Parathyroid adenoma (tissue), 2 donors: ENCODE measurements at regions not wholly inside any gene's neighbourhood (a gene's known extent, or its start where the extent isn't known, plus 50 kb on each side); places are given as distances from the start of the nearest gene placed in this dataset.

ENCODE experiments used
- H2AFZ ChIP-seq: fragments of 300-600 bp; sonication (generic); one replicate; pipeline ENCODE4 v1.7.0; 2017; ENCODE audit warnings: antibody characterized with exemption, mild to moderate bottlenecking
- H3K27ac ChIP-seq: fragments of 300-600 bp; sonication (generic); one replicate; pipeline ENCODE4 v1.7.0; 2017
- H3K27me3 ChIP-seq: fragments of 300-600 bp; sonication (generic); one replicate; pipeline ENCODE4 v1.7.0; 2017; ENCODE audit warnings: low read length; ENCODE audit not compliant: control insufficient read depth, insufficient read depth
- H3K36me3 ChIP-seq: fragments of 300-600 bp; sonication (generic); one replicate; pipeline ENCODE4 v1.7.0; 2017; ENCODE audit warnings: low read length; ENCODE audit not compliant: control insufficient read depth, insufficient read depth
- H3K4me1 ChIP-seq: fragments of 300-600 bp; sonication (generic); one replicate; pipeline ENCODE4 v1.7.0; 2017; ENCODE audit warnings: control low read depth
- H3K4me2 ChIP-seq: fragments of 300-600 bp; sonication (generic); one replicate; pipeline ENCODE4 v1.7.0; 2017; ENCODE audit warnings: low read length
- H3K4me3 ChIP-seq: fragments of 300-600 bp; sonication (generic); one replicate; pipeline ENCODE4 v1.7.0; 2017; ENCODE audit warnings: low read depth, low read length
- H3K79me2 ChIP-seq: fragments of 300-600 bp; sonication (generic); one replicate; pipeline ENCODE4 v1.7.0; 2017; ENCODE audit warnings: control low read depth
- H3K9ac ChIP-seq: fragments of 300-600 bp; sonication (generic); one replicate; pipeline ENCODE4 v1.7.0; 2017; ENCODE audit warnings: mild to moderate bottlenecking
- H3K9me3 ChIP-seq: fragments of 300-600 bp; sonication (generic); one replicate; pipeline ENCODE4 v1.7.0; 2017; ENCODE audit warnings: low read length; ENCODE audit not compliant: control insufficient read depth
- CTCF ChIP-seq: fragments of 300-600 bp; sonication (generic); IDR thresholded peaks from one replicate; pipeline ENCODE4 v1.7.0; 2017; ENCODE audit warnings: antibody characterized with exemption, mild to moderate bottlenecking
- donor health status: primary hyperparathyroidism.

DNA sequence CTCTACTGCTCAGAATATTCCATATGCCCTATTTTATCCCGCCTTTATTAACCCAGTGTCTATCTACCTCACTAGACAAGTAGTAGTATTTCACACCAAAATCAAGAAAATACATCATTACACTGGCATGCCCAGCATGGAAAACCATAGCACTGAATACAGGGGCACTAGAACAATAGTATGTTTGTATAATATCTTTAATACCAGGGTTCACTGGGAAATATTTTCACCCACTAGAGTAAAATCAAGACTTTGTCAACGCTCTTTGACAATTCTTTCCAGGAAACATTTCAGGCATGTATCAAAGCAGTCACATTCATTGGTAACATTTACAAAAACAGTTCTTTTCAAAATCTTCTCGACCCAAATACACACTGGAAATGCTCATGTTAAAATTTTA, 119.3 kb upstream of the BEND6 start:
- H3K27ac ChIP-seq, result no peak overlapping the region
- H3K4me1 ChIP-seq, result no peaks in the 10 kb centered on the region

GRCh38 chr6:56833873-56834272, 121.0 kb upstream of the BEND6 start:
- H3K27me3 ChIP-seq, result no peaks in the 10 kb centered on the region
- H3K36me3 ChIP-seq, result no peaks in the 10 kb centered on the region
- H3K9ac ChIP-seq, result no peak overlapping the region
- no peaks in the 10 kb centered on the region for H3K79me2 ChIP-seq
- TF ChIP-seq CTCF, result no peak
- H3K9me3 ChIP-seq, result no peaks in the 10 kb centered on the region
- no peak overlapping the region for H2AFZ ChIP-seq
- no peak overlapping the region for H3K4me3 ChIP-seq
- no peak overlapping the region for H3K27ac ChIP-seq
- H3K4me1 ChIP-seq, result no peaks in the 10 kb centered on the region
- H3K4me2 ChIP-seq, result no peak overlapping the region

More for the DNA sequence above, 119.3 kb upstream of the BEND6 start:
- H2AFZ ChIP-seq, result no peak overlapping the region
- H3K4me3 ChIP-seq, result no peak overlapping the region
- no peaks in the 10 kb centered on the region for H3K27me3 ChIP-seq
- TF ChIP-seq CTCF, result no peak
- no peaks in the 10 kb centered on the region for H3K36me3 ChIP-seq
- H3K4me2 ChIP-seq, result no peak overlapping the region
- H3K79me2 ChIP-seq, result peaks cover 3% of the 10 kb centered on the region
- no peak overlapping the region for H3K9ac ChIP-seq
- H3K9me3 ChIP-seq, result no peaks in the 10 kb centered on the region

GRCh38 chr6:56833127-56833791, 121.6 kb upstream of the BEND6 start:
- Histone ChIP-seq H3K36me3 (no peaks in the 10 kb centered on the region), H3K9me3 (no peaks in the 10 kb centered on the region), H3K4me3 (no peak overlapping the region)

DNA sequence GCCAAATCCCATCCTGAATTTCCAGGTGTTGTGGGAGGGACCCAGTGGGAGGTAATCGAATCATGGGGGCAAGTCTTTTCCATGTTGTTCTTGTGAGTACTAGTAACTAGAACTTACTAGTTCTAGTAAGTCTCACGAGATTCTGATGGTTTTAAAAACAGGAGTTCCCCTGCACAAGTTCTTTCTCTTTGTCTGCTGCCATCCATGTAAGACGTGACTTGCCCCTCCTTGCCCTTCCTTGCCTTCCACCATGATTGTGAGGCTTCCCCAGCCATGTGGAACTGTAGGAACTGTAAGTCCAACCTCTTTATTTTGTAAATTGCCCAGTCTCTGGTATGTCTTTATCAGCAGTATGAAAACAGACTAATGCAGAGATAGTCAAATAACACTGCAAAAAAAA, 122.7 kb upstream of the BEND6 start:
- no peaks in the 10 kb centered on the region for H3K9me3 ChIP-seq
- no peak overlapping the region for H3K9ac ChIP-seq
- no peak overlapping the region for H3K4me2 ChIP-seq
- no peak overlapping the region for H2AFZ ChIP-seq
- H3K4me3 ChIP-seq, result no peak overlapping the region
- TF ChIP-seq CTCF, result no peak
- H3K36me3 ChIP-seq, result no peaks in the 10 kb centered on the region
- no peaks in the 10 kb centered on the region for H3K79me2 ChIP-seq
- H3K27ac ChIP-seq, result no peak overlapping the region
- no peaks in the 10 kb centered on the region for H3K27me3 ChIP-seq
- H3K4me1 ChIP-seq, result no peaks in the 10 kb centered on the region

More at GRCh38 chr6:56833127-56833791, 121.6 kb upstream of the BEND6 start:
- no peaks in the 10 kb centered on the region for H3K79me2 ChIP-seq
- no peak overlapping the region for H3K4me2 ChIP-seq
- no peak overlapping the region for H3K9ac ChIP-seq
- no peaks in the 10 kb centered on the region for H3K4me1 ChIP-seq
- no peak overlapping the region for H2AFZ ChIP-seq
- TF ChIP-seq CTCF, result no peak
- H3K27me3 ChIP-seq, result no peaks in the 10 kb centered on the region
- H3K27ac ChIP-seq, result no peak overlapping the region

DNA sequence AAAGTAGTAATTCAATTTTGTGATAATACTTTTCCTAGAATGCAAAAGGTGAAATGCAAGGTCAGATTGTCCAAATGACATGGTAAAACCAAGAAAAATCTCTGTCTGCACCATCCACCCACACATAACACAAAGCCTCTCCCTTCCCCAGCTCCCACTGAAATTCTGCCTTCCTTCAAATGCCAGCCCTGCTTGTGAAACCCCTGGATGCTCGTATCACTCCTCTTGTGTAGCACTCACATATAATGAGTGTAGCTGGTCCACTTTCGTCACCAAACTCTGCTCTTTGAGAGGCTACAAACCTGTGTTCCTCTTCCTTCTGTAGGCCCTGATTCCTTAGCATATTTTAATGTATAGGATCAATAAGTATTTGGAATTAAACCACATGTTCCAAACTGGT, 123.6 kb upstream of the BEND6 start:
- Histone ChIP-seq H3K27ac (no peak overlapping the region), H3K27me3 (no peaks in the 10 kb centered on the region), H2AFZ (no peak overlapping the region), H3K4me3 (no peak overlapping the region), H3K4me1 (no peaks in the 10 kb centered on the region), H3K79me2 (no peaks in the 10 kb centered on the region), H3K4me2 (no peak overlapping the region), H3K9ac (no peak overlapping the region), H3K36me3 (no peaks in the 10 kb centered on the region), H3K9me3 (no peaks in the 10 kb centered on the region)
- no peak for TF ChIP-seq CTCF
